Thoracic aorta (tissue), 2 donors: ENCODE measurements at regions not wholly inside any gene's neighbourhood (a gene's known extent, or its start where the extent isn't known, plus 50 kb on each side); places are given as distances from the start of the nearest gene placed in this dataset.

Experiments used
- ATAC-seq: fragments of 150-250 bp; one replicate; pipeline ENCODE4 v1.8.0; 2017; ENCODE audit warnings: low read depth; ENCODE audit not compliant: insufficient number of reproducible peaks, low FRiP score
- DNase-seq: peaks from one replicate; pipeline ENCODE4 v3.0.0-alpha.2; 2020; ENCODE audit warnings: low spot score
- H3K27ac ChIP-seq, 2 donors: fragments of 200-600 bp; sonication (generic); 1 replicate in 1 of 2; 2 replicates in 1 of 2; pipeline ENCODE4 v1.5.1; 2016; ENCODE audit warnings: mild to moderate bottlenecking in 2 of 2, moderate library complexity in 2 of 2
- H3K27me3 ChIP-seq: fragments of 200-600 bp; sonication (generic); replicated peaks from 2 replicates; pipeline ENCODE4 v1.6.0; 2016; ENCODE audit warnings: mild to moderate bottlenecking; ENCODE audit not compliant: insufficient read depth
- H3K36me3 ChIP-seq: fragments of 200-600 bp; sonication (generic); one replicate; pipeline ENCODE4 v1.5.1; 2016
- H3K4me1 ChIP-seq, 2 donors: fragments of 200-600 bp; sonication (generic); 1 replicate in 1 of 2; 2 replicates in 1 of 2; pipeline versions ENCODE4 v1.5.1 to v1.6.0; 2016; ENCODE audit warnings: low read depth in 2 of 2, mild to moderate bottlenecking in 1 of 2; ENCODE audit not compliant: control insufficient read depth in 1 of 2
- H3K4me3 ChIP-seq: fragments of 200-600 bp; sonication (generic); 2 replicates; pipeline ENCODE4 v1.5.1; 2016; ENCODE audit warnings: mild to moderate bottlenecking
- H3K9me3 ChIP-seq: fragments of 200-600 bp; sonication (generic); 2 replicates; pipeline ENCODE4 v1.5.1; 2016
- TF ChIP-seq, protein P1 (sequence below): fragments of 200-600 bp; sonication (generic); IDR thresholded peaks from one replicate; pipeline ENCODE4 v1.5.1; 2019; ENCODE audit warnings: antibody characterized with exemption

DNA sequence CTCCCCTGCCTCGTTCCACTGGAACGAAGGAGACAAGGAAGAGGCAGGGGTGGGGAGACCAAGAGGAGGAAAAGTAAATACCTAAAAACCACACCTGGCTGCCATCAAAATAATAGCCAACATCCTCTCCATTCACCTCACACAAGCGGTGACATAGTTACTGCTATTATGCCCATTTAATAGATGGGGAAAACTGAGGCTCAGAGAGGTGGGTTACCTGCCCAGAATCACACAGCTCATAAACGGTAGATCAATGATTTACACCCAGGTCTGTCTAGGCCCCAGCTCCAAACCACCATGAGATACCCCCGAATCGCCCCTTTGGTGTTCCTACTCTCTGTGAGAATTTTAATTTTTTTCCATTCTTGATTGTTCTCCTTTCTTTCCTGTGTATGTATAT is 253.8 kb downstream of the BMP7 start:
- no peaks in the 10 kb centered on the region for H3K4me1 ChIP-seq
- H3K36me3 ChIP-seq: no peaks in the 10 kb centered on the region
- DNase-seq (no peak), ATAC-seq (no peak)
- no peaks in the 10 kb centered on the region for H3K27me3 ChIP-seq
- no peaks in the 10 kb centered on the region for H3K9me3 ChIP-seq
- no peak overlapping the region for H3K4me3 ChIP-seq
- TF ChIP-seq, protein P1, sequence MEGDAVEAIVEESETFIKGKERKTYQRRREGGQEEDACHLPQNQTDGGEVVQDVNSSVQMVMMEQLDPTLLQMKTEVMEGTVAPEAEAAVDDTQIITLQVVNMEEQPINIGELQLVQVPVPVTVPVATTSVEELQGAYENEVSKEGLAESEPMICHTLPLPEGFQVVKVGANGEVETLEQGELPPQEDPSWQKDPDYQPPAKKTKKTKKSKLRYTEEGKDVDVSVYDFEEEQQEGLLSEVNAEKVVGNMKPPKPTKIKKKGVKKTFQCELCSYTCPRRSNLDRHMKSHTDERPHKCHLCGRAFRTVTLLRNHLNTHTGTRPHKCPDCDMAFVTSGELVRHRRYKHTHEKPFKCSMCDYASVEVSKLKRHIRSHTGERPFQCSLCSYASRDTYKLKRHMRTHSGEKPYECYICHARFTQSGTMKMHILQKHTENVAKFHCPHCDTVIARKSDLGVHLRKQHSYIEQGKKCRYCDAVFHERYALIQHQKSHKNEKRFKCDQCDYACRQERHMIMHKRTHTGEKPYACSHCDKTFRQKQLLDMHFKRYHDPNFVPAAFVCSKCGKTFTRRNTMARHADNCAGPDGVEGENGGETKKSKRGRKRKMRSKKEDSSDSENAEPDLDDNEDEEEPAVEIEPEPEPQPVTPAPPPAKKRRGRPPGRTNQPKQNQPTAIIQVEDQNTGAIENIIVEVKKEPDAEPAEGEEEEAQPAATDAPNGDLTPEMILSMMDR: no peak
- no peak overlapping the region for H3K27ac ChIP-seq

DNA sequence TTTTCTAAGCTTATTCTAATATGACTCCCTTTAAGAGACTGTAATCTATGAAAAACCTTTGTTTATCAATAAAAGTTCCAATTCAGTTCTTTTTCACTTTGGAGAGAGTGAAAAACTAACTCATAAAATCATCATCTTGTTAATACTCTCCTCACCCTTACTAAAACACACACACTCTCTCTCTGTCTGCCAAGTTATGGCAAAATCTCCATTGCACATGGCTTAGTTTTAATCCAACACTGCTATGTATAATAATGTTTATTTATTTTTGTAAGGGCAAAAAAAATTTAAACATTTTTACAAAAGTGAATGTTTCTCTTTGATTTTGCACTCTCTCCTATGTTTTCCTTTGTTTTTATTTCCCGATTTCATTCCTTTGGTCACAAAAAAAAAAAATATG is 253.2 kb downstream of the BMP7 start:
- TF ChIP-seq, protein P1: no peak
- DNase-seq (no peak), ATAC-seq (no peak)
- Histone ChIP-seq H3K9me3 (no peaks in the 10 kb centered on the region), H3K36me3 (no peaks in the 10 kb centered on the region), H3K27ac (no peak overlapping the region), H3K4me1 (no peaks in the 10 kb centered on the region), H3K27me3 (no peaks in the 10 kb centered on the region), H3K4me3 (no peak overlapping the region)

DNA sequence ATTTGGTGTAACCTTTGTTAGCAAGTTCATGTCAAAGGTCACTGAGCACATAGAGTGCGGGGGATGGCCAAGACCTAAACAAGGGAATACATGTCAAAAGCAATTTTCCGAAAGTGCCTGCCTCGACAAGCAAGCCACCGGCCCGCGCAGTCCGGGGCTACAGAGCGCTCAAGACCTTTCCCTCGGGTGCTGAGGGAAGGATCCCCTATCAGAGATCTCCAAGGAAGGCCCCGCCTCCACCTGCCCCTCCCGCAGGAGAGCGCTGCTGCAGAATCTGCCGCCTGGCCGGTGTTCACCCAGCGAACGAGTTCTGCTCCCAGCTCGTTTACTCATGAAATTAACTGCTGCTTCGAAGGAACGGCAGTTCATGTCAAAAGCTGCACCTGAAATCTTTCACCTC is 252.7 kb downstream of the BMP7 start:
- ATAC-seq (no peak), DNase-seq (no peak)
- Histone ChIP-seq H3K4me1 (no peaks in the 10 kb centered on the region), H3K27me3 (no peaks in the 10 kb centered on the region), H3K27ac (no peak overlapping the region), H3K36me3 (no peaks in the 10 kb centered on the region), H3K4me3 (no peak overlapping the region), H3K9me3 (no peaks in the 10 kb centered on the region)
- TF ChIP-seq, protein P1: no peak

- Histone ChIP-seq H3K4me1 (no peaks in the 10 kb centered on the region), H3K36me3 (no peaks in the 10 kb centered on the region), H3K27me3 (no peaks in the 10 kb centered on the region), H3K9me3 (no peaks in the 10 kb centered on the region), H3K4me3 (no peak overlapping the region), H3K27ac (no peak overlapping the region)
- no peak for ATAC-seq
- DNase-seq: no peak
- TF ChIP-seq, protein P1: no peak
These were observed 246.1 kb downstream of the BMP7 start for GRCh38 chr20:57020364-57020763.

- DNase-seq: no peak
- ATAC-seq: no peak
These were observed 244.1 kb downstream of the BMP7 start for GRCh38 chr20:57022306-57022705.

More at GRCh38 chr20:57022306-57022705, 244.1 kb downstream of the BMP7 start:
- Histone ChIP-seq H3K4me3 (no peak overlapping the region), H3K36me3 (no peaks in the 10 kb centered on the region), H3K27me3 (no peaks in the 10 kb centered on the region), H3K4me1 (no peaks in the 10 kb centered on the region), H3K27ac (no peak overlapping the region), H3K9me3 (no peaks in the 10 kb centered on the region)
- TF ChIP-seq, protein P1: no peak
